ENCODE measurements at regions not wholly inside any gene's neighbourhood (a gene's known extent, or its start where the extent isn't known, plus 50 kb on each side); places are given as distances from the start of the nearest gene placed in this dataset.
"Not testable (repeated sequence)": the region's sequence is repeated elsewhere in the genome, so short reads cannot be mapped to it uniquely, and the experiment has no call there.

GRCh38 chr20:60171738-60172137, 213.5 kb downstream of the CDH26 start:
- Mint-ChIP-seq H3K27ac (no peak overlapping the region), H3K36me3 (ENCODE audit: low read depth) (no peaks in the 10 kb centered on the region), H3K4me1 (no peaks in the 10 kb centered on the region), H3K4me3 (no peak overlapping the region), H3K27me3 (peaks cover 4% of the 10 kb centered on the region)
- H3K9me3 ChIP-seq (ENCODE audit: control insufficient read depth, low read length, poor library complexity, severe bottlenecking) = no peaks in the 10 kb centered on the region
- no peak for DNase-seq
- ATAC-seq = no peak

GRCh38 chr20:60172346-60172984, 214.2 kb downstream of the CDH26 start:
- Mint-ChIP-seq H3K4me3 (no peak overlapping the region), H3K4me1 (no peaks in the 10 kb centered on the region)
- no peaks in the 10 kb centered on the region for H3K9me3 ChIP-seq (ENCODE audit: control insufficient read depth, low read length, poor library complexity, severe bottlenecking)

GRCh38 chr20:60177080-60177479, 218.9 kb downstream of the CDH26 start:
- Mint-ChIP-seq H3K27me3 (no peaks in the 10 kb centered on the region), H3K4me3 (no peak overlapping the region), H3K36me3 (ENCODE audit: low read depth) (no peaks in the 10 kb centered on the region), H3K4me1 (no peaks in the 10 kb centered on the region), H3K27ac (no peak overlapping the region)
- no peak for DNase-seq
- no peaks in the 10 kb centered on the region for H3K9me3 ChIP-seq (ENCODE audit: control insufficient read depth, low read length, poor library complexity, severe bottlenecking)
- ATAC-seq = no peak

More at GRCh38 chr20:60172346-60172984, 214.2 kb downstream of the CDH26 start:
- no peaks in the 10 kb centered on the region for H3K27me3 Mint-ChIP-seq
- H3K27ac Mint-ChIP-seq = no peak overlapping the region
- no peak for ATAC-seq
- no peak for DNase-seq
- H3K36me3 Mint-ChIP-seq (ENCODE audit: low read depth) = no peaks in the 10 kb centered on the region

- H3K36me3 Mint-ChIP-seq (ENCODE audit: low read depth) = no peaks in the 10 kb centered on the region
- no peak for DNase-seq
- H3K27ac Mint-ChIP-seq = no peak overlapping the region
- no peak for ATAC-seq
- no peaks in the 10 kb centered on the region for H3K27me3 Mint-ChIP-seq
- no peaks in the 10 kb centered on the region for H3K4me1 Mint-ChIP-seq
- H3K9me3 ChIP-seq (ENCODE audit: control insufficient read depth, low read length, poor library complexity, severe bottlenecking) = no peaks in the 10 kb centered on the region
- no peak overlapping the region for H3K4me3 Mint-ChIP-seq
These were observed 222.8 kb downstream of the CDH26 start for GRCh38 chr20:60180986-60181385.

GRCh38 chr20:60186412-60186811, 228.2 kb downstream of the CDH26 start:
- Mint-ChIP-seq H3K27ac (no peak overlapping the region), H3K36me3 (ENCODE audit: low read depth) (no peaks in the 10 kb centered on the region), H3K4me1 (no peaks in the 10 kb centered on the region), H3K27me3 (no peaks in the 10 kb centered on the region), H3K4me3 (no peak overlapping the region)
- DNase-seq (no peak), ATAC-seq (no peak)
- no peaks in the 10 kb centered on the region for H3K9me3 ChIP-seq (ENCODE audit: control insufficient read depth, low read length, poor library complexity, severe bottlenecking)

GRCh38 chr20:60187683-60188082, 229.5 kb downstream of the CDH26 start:
- no peaks in the 10 kb centered on the region for H3K9me3 ChIP-seq (ENCODE audit: control insufficient read depth, low read length, poor library complexity, severe bottlenecking)
- no peaks in the 10 kb centered on the region for H3K27me3 Mint-ChIP-seq
- no peak for DNase-seq
- H3K27ac Mint-ChIP-seq = no peak overlapping the region
- H3K36me3 Mint-ChIP-seq (ENCODE audit: low read depth) = no peaks in the 10 kb centered on the region
- ATAC-seq = no peak
- no peaks in the 10 kb centered on the region for H3K4me1 Mint-ChIP-seq
- no peak overlapping the region for H3K4me3 Mint-ChIP-seq

GRCh38 chr20:60191014-60191413, 232.8 kb downstream of the CDH26 start:
- H3K9me3 ChIP-seq (ENCODE audit: control insufficient read depth, low read length, poor library complexity, severe bottlenecking) = no peaks in the 10 kb centered on the region
- H3K27ac Mint-ChIP-seq = no peak overlapping the region
- DNase-seq (no peak), ATAC-seq (no peak)
- no peaks in the 10 kb centered on the region for H3K4me1 Mint-ChIP-seq
- no peak overlapping the region for H3K4me3 Mint-ChIP-seq
- no peaks in the 10 kb centered on the region for H3K27me3 Mint-ChIP-seq
- no peaks in the 10 kb centered on the region for H3K36me3 Mint-ChIP-seq (ENCODE audit: low read depth)

- peaks cover 4% of the 10 kb centered on the region for H3K36me3 Mint-ChIP-seq (ENCODE audit: low read depth)
- H3K4me1 Mint-ChIP-seq = no peaks in the 10 kb centered on the region
- no peaks in the 10 kb centered on the region for H3K9me3 ChIP-seq (ENCODE audit: control insufficient read depth, low read length, poor library complexity, severe bottlenecking)
- no peaks in the 10 kb centered on the region for H3K27me3 Mint-ChIP-seq
- no peak for ATAC-seq
- H3K4me3 Mint-ChIP-seq = no peak overlapping the region
- DNase-seq = no peak
- H3K27ac Mint-ChIP-seq = no peak overlapping the region
These were observed 234.1 kb downstream of the CDH26 start for GRCh38 chr20:60192326-60192725.

GRCh38 chr20:60199132-60199531, 240.9 kb downstream of the CDH26 start:
- H3K27ac Mint-ChIP-seq; H3K9me3 ChIP-seq (ENCODE audit: control insufficient read depth, low read length, poor library complexity, severe bottlenecking); ATAC-seq: not testable (repeated sequence)

GRCh38 chr20:60199866-60200265, 241.6 kb downstream of the CDH26 start:
- H3K4me1 Mint-ChIP-seq = no peaks in the 10 kb centered on the region
- no peak for DNase-seq
- peaks cover 6% of the 10 kb centered on the region for H3K36me3 Mint-ChIP-seq (ENCODE audit: low read depth)
- H3K27ac Mint-ChIP-seq = no peak overlapping the region
- no peaks in the 10 kb centered on the region for H3K9me3 ChIP-seq (ENCODE audit: control insufficient read depth, low read length, poor library complexity, severe bottlenecking)
- no peak for ATAC-seq
- no peak overlapping the region for H3K4me3 Mint-ChIP-seq
- no peaks in the 10 kb centered on the region for H3K27me3 Mint-ChIP-seq

More at GRCh38 chr20:60199132-60199531, 240.9 kb downstream of the CDH26 start:
- H3K36me3 Mint-ChIP-seq (ENCODE audit: low read depth); H3K4me1 Mint-ChIP-seq; DNase-seq; H3K4me3 Mint-ChIP-seq; H3K27me3 Mint-ChIP-seq: not testable (repeated sequence)

GRCh38 chr20:60200305-60200918, 242.2 kb downstream of the CDH26 start:
- Mint-ChIP-seq H3K4me1 (no peaks in the 10 kb centered on the region), H3K27ac (no peak overlapping the region), H3K27me3 (peaks cover under 1% of the 10 kb centered on the region), H3K4me3 (no peak overlapping the region), H3K36me3 (ENCODE audit: low read depth) (peaks cover 6% of the 10 kb centered on the region)
- no peaks in the 10 kb centered on the region for H3K9me3 ChIP-seq (ENCODE audit: control insufficient read depth, low read length, poor library complexity, severe bottlenecking)
- no peak for ATAC-seq
- DNase-seq = no peak

GRCh38 chr20:60201198-60201835, 243.1 kb downstream of the CDH26 start:
- H3K9me3 ChIP-seq (ENCODE audit: control insufficient read depth, low read length, poor library complexity, severe bottlenecking) = no peaks in the 10 kb centered on the region
- H3K27ac Mint-ChIP-seq = no peak overlapping the region
- peaks cover 4% of the 10 kb centered on the region for H3K4me1 Mint-ChIP-seq
- DNase-seq (no peak), ATAC-seq (no peak)
- H3K36me3 Mint-ChIP-seq (ENCODE audit: low read depth) = peaks cover 6% of the 10 kb centered on the region
- H3K4me3 Mint-ChIP-seq = no peak overlapping the region
- H3K27me3 Mint-ChIP-seq = peaks cover 10% of the 10 kb centered on the region

- Mint-ChIP-seq H3K27me3 (peaks cover 10% of the 10 kb centered on the region), H3K4me3 (no peak overlapping the region), H3K4me1 (peaks cover 4% of the 10 kb centered on the region), H3K27ac (no peak overlapping the region), H3K36me3 (ENCODE audit: low read depth) (peaks cover 5% of the 10 kb centered on the region)
- DNase-seq (no peak), ATAC-seq (no peak)
- no peaks in the 10 kb centered on the region for H3K9me3 ChIP-seq (ENCODE audit: control insufficient read depth, low read length, poor library complexity, severe bottlenecking)
These were observed 243.8 kb downstream of the CDH26 start for GRCh38 chr20:60202046-60202445.

GRCh38 chr20:60203451-60203850, 245.2 kb downstream of the CDH26 start:
- Mint-ChIP-seq H3K4me3 (no peak overlapping the region), H3K4me1 (peaks cover 4% of the 10 kb centered on the region)

More at GRCh38 chr20:60203451-60203850, 245.2 kb downstream of the CDH26 start:
- no peaks in the 10 kb centered on the region for H3K9me3 ChIP-seq (ENCODE audit: control insufficient read depth, low read length, poor library complexity, severe bottlenecking)
- H3K27me3 Mint-ChIP-seq = peaks cover 17% of the 10 kb centered on the region
- ATAC-seq (no peak), DNase-seq (no peak)
- peak overlapping the region; percentile 29 for H3K27ac Mint-ChIP-seq
- H3K36me3 Mint-ChIP-seq (ENCODE audit: low read depth) = peaks cover 2% of the 10 kb centered on the region
